ENCODE measurements at regions not wholly inside any gene's neighbourhood (a gene's known extent, or its start where the extent isn't known, plus 50 kb on each side); places are given as distances from the start of the nearest gene placed in this dataset.

GRCh38 chr12:69055280-69055679, 122.3 kb upstream of the CPM start:
- ATAC-seq, result no peak
- no peak overlapping the region for H3K27ac Mint-ChIP-seq

DNA sequence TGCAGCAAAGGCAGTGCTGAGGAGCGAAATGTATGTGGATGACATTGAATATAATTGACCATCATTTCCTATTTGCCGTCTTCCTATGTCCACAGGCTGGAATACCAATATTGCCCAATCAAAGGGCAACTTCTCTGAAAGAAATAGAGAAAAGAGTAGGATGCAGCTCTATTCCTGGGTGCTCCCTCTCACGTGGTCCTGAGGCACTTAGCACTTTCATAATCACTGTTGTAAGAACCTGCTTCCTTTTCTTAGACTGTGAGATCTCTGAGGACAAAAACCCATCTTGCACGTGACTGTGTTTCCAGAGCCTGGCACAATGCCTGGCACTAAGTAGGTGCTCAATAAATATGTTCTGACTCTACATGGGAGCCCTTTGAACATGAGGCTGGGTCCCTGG, 122.7 kb upstream of the CPM start:
- Mint-ChIP-seq H3K36me3 (no peaks in the 10 kb centered on the region), H3K27me3 (ENCODE audit: low read depth) (no peaks in the 10 kb centered on the region; the same call in 1 of the 2 replicates), H3K27ac (no peak overlapping the region), H3K9me3 (peaks cover 10% of the 10 kb centered on the region), H3K4me1 (peaks cover 20% of the 10 kb centered on the region), H3K4me3 (no peak overlapping the region)
- no peak for TF ChIP-seq ELF4 (CRISPR knock-in tag; IDR thresholded peaks at IDR 0.05; ENCODE audit: low read depth)
- no peak for TF ChIP-seq GTF2I (CRISPR knock-in tag; conservative IDR thresholded peaks at IDR 0.05)
- no peak for TF ChIP-seq HMGA2 (CRISPR knock-in tag; IDR thresholded peaks at IDR 0.05)
- no peak for TF ChIP-seq ZNF263 (CRISPR knock-in tag; IDR thresholded peaks at IDR 0.05; ENCODE audit: low read depth)
- no peak for TF ChIP-seq NFATC4 (CRISPR knock-in tag; IDR thresholded peaks at IDR 0.05)
- no peak for TF ChIP-seq IRF2 (CRISPR knock-in tag; IDR thresholded peaks at IDR 0.05; ENCODE audit: borderline replicate concordance, low read depth)
- TF ChIP-seq ZNF416 (CRISPR knock-in tag; IDR thresholded peaks at IDR 0.05), result no peak
- TF ChIP-seq, protein P1, sequence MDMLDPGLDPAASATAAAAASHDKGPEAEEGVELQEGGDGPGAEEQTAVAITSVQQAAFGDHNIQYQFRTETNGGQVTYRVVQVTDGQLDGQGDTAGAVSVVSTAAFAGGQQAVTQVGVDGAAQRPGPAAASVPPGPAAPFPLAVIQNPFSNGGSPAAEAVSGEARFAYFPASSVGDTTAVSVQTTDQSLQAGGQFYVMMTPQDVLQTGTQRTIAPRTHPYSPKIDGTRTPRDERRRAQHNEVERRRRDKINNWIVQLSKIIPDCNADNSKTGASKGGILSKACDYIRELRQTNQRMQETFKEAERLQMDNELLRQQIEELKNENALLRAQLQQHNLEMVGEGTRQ (CRISPR knock-in tag; IDR thresholded peaks at IDR 0.05), result no peak
- DNase-seq (ENCODE audit: low spot score), result no peak
- ATAC-seq, result no peak
- CTCF ChIA-PET, result no interaction called here
- POLR2A ChIA-PET, result no interaction called here

More at GRCh38 chr12:69055280-69055679, 122.3 kb upstream of the CPM start:
- Mint-ChIP-seq H3K27me3 (ENCODE audit: low read depth) (peaks cover 2% of the 10 kb centered on the region; the same call in 1 of the 2 replicates), H3K9me3 (peaks cover 12% of the 10 kb centered on the region), H3K4me3 (no peak overlapping the region), H3K36me3 (no peaks in the 10 kb centered on the region), H3K4me1 (peaks cover 20% of the 10 kb centered on the region)
- DNase-seq (ENCODE audit: low spot score), result no peak
- ChIA-PET POLR2A (no interaction called here), CTCF (no interaction called here)
- TF ChIP-seq SOX15 (CRISPR knock-in tag; IDR thresholded peaks at IDR 0.05) (no peak), ATF3 (CRISPR knock-in tag; conservative IDR thresholded peaks at IDR 0.05) (no peak), ZNF423 (CRISPR knock-in tag; IDR thresholded peaks at IDR 0.05) (no peak), NFYB (CRISPR knock-in tag; conservative IDR thresholded peaks at IDR 0.05; ENCODE audit: low read depth) (no peak), ZNF138 (CRISPR knock-in tag; conservative IDR thresholded peaks at IDR 0.05) (no peak), ELF4 (CRISPR knock-in tag; IDR thresholded peaks at IDR 0.05; ENCODE audit: low read depth) (no peak), ZBTB21 (CRISPR knock-in tag; IDR thresholded peaks at IDR 0.05; ENCODE audit: borderline replicate concordance) (no peak), AR (CRISPR knock-in tag; IDR thresholded peaks at IDR 0.05) (no peak), NFATC4 (CRISPR knock-in tag; IDR thresholded peaks at IDR 0.05) (no peak), OVOL2 (CRISPR knock-in tag; IDR thresholded peaks at IDR 0.05; ENCODE audit: borderline replicate concordance) (no peak)
- TF ChIP-seq, protein P2, sequence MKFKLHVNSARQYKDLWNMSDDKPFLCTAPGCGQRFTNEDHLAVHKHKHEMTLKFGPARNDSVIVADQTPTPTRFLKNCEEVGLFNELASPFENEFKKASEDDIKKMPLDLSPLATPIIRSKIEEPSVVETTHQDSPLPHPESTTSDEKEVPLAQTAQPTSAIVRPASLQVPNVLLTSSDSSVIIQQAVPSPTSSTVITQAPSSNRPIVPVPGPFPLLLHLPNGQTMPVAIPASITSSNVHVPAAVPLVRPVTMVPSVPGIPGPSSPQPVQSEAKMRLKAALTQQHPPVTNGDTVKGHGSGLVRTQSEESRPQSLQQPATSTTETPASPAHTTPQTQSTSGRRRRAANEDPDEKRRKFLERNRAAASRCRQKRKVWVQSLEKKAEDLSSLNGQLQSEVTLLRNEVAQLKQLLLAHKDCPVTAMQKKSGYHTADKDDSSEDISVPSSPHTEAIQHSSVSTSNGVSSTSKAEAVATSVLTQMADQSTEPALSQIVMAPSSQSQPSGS (CRISPR knock-in tag; IDR thresholded peaks at IDR 0.05; ENCODE audit: borderline replicate concordance, low read depth), result no peak
- TF ChIP-seq, protein P3, sequence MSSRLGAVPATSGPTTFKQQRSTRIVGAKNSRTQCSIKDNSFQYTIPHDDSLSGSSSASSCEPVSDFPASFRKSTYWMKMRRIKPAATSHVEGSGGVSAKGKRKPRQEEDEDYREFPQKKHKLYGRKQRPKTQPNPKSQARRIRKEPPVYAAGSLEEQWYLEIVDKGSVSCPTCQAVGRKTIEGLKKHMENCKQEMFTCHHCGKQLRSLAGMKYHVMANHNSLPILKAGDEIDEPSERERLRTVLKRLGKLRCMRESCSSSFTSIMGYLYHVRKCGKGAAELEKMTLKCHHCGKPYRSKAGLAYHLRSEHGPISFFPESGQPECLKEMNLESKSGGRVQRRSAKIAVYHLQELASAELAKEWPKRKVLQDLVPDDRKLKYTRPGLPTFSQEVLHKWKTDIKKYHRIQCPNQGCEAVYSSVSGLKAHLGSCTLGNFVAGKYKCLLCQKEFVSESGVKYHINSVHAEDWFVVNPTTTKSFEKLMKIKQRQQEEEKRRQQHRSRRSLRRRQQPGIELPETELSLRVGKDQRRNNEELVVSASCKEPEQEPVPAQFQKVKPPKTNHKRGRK (CRISPR knock-in tag; IDR thresholded peaks at IDR 0.05; ENCODE audit: borderline replicate concordance), result no peak
